HG03469 (cell line): ENCODE measurements at regions not wholly inside any gene's neighbourhood (a gene's known extent, or its start where the extent isn't known, plus 50 kb on each side); places are given as distances from the start of the nearest gene placed in this dataset.
"Not testable (repeated sequence)": the region's sequence is repeated elsewhere in the genome, so short reads cannot be mapped to it uniquely, and the experiment has no call there.

Experiments used
- ATAC-seq: cut with Tn5 transposase; IDR thresholded peaks from one replicate; pipeline ENCODE4 v1.9.1; 2021; ENCODE audit warnings: mild to moderate bottlenecking, moderate library complexity, moderate number of reproducible peaks; ENCODE audit not compliant: unreplicated experiment

DNA sequence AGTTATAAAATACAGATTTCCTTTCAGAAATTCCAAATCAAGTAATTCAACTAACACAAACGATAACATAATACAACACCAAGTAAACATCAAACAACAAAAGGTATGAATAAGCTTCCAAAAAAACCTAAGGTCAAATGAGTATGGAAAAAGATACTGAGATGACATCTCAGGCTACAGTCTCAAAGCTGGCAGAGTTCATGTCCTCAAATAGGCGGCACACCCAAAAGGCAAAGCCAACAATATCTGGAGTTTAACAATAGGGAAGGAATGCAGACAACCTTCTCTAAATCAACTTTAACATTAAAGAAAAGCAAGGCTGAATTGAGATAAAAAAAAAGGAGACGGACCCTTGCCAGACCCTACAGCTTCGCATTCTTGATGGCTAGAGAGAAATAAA is 346.6 kb downstream of the RSL24D1 start:
- no peak for ATAC-seq

DNA sequence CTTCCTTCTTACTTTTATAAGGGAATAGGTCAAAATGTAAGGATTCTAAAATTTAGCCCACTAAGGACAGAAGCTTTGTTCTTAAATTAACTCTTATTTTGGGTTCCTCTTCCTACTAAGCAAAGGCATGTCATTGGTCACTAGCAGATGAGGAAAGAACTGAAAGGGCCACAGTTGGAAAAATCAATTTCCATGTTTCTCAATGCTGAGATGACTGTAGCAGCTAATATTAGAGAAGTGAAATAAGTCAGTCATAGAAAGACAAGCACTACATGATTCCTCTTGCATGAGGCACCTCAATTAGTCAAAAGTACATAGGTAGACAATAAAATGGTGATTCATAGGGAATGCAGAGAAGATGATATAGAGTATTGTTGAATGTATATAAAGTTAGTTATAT is 353.7 kb downstream of the RSL24D1 start:
- no peak for ATAC-seq

DNA sequence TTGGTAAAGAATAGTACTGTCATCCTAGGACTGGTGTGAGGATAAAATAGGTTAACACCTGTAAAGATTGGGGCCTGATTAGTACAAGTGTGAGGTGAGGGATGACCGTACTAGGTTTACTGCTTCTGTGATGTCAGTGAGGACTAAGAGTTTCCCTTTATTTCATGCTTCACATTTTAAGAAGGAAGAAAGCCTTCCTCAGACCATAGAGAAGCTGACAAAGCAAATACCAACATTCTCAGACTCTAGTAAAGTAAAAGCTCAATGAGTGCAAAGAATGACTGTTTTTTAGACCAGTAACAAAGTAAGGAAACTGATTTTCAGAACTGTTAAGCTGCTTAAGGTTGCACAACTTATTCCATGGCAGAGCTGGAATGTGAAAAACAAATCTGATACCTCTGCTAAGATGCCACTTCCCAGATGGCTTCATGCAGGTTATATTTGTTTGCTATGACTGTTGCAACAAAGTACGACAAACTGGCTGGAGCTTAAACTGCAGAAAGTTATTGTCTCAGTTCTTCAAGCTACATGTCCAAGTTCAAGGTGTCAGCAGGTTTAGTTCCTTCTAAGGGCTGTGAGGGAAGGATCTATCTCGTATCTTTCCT is 354.9 kb downstream of the RSL24D1 start:
- ATAC-seq = no peak

DNA sequence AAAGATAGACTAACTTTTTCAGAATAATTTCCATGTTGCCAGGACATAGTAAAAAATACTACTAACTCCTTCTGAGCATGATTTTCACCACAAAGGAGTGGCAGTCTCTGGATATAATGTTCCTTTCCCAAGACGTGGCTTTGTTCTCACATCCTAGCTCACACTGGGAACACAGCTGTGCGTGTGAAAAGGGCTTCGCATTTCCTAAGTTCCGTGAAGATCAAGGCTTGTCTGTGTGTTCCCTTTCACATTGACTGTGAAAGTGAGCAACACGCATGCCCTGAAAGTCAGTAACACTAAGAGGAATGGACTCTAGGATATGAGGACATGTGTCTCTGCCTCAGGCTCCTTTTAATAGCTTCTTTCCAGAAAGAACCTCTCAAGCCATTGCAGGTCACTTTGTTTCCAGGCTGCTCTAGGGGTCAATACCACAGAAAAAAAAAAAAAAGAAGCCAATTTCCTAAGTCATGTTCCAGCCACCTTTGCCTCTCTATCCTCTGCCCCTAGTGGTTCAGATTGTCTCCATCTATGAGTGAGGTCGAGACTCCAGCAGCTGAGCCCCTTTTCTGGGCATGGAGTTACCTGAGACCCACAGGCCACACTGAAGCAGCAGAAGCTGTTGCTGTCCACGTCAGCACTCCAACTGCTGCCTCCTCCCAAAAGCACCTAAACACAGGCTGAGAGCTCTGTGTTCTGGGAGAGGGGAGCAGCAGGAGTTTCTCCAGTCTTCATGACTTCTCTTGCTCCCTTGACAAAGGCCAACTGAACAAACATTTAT is 355.9 kb downstream of the RSL24D1 start:
- ATAC-seq = no peak

DNA sequence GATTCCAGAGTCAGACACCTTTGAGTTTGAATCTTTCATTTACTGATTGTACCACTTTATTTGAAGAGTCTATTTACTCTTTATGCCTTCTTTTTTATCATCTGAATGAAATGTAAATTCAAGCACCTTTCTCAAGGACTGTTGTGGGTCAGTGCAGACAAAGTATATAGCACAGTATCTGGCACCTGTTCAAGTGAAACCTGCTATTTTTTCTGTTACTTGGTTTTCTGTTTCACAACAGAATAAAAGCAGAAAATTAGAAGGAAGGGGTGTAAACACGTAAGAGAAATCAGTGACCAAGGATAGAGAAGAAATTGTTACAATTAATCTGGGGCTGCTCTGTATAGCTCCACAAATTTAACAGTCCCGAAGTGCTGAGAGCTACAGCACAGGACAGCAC is 357.4 kb downstream of the RSL24D1 start:
- ATAC-seq = no peak

DNA sequence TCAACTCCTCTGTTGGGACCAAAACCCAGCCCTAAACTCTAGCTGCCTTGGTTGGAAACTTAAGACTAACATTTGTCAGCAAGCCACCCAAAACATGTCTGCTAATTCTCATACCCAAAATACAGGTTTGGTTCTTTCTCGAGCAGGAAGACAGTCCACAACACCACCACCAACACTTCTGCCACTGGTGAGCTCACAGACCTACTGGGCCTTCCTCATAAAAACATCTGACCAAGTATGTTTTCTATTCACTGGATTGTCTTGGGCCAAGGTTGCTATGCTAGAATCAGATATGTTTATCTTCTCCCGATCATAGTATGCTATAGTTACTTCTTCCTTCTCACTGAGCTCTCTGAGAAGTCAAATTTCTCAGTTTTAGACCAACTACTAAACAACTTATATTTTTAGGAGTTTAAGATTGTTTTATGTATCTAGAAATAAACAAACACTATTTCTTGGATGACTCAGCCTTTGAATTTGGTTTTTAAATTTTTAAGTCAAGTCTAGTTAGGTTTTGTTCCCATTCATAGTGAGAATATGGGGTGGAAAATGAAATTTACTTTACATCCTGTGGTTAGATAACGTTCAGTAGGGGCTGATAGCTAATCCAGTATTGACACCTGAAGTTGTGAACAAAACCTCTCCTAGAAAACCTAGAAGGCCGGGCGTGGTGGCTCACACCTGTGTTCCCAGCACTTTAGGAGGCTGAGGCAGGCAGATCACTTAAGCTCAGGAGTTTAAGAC is 360.5 kb downstream of the RSL24D1 start:
- ATAC-seq = no peak

DNA sequence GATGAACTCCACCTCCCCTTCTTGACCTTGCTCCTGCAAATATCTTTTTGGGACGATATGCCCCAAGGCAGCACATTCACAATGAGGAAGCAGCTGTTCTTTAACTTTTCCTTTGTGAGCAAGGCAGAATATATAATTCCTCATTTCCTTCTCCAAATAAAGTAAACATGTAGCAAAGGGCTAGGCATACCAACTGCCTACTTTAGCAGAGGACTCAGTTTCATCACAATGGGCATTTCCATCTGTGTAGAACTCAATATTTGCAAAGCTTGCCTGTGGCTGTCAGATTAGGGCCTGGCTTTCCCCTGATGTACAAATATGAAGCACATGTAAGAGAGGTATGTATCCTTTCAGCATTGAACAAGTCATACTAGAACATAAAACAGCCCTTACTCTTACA is 366.9 kb downstream of the RSL24D1 start:
- ATAC-seq = no peak

DNA sequence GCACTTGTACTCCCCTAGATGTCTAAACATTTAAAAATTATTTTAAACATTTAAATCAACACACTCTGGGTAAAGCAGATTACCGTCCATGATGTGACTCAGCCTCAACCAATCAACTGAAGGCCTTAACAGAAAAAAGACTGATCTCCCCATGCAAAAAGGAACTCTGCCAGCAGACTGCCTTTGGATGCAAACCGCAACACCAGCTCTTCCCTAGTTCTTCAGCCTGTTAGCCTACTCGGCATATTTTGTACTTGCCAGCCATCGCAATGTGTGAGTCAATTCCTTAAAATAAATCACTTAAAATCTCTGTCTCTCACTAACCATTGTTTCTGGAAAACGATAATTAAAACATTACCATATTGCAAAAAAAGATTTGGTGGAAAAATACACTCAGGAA is 375.9 kb downstream of the RSL24D1 start:
- no peak for ATAC-seq

DNA sequence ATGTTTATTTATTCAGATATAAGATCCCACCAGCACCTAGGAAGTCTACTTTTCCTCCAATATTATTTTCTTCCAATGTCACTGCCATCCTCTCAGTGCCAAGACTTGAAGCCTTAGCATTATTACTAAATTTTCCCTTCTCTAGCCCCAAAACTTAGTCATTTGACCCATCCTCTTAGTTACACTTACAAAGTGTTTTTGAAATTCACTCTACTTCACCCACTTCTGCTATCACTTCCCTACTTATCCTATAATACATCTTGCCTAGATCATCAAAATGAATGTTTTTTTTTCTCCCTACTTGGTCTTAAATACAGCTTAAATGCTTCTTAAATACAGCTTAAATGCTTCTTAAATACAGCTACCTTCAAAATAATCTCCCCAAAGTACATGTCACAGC is 376.6 kb downstream of the RSL24D1 start:
- ATAC-seq = no peak

DNA sequence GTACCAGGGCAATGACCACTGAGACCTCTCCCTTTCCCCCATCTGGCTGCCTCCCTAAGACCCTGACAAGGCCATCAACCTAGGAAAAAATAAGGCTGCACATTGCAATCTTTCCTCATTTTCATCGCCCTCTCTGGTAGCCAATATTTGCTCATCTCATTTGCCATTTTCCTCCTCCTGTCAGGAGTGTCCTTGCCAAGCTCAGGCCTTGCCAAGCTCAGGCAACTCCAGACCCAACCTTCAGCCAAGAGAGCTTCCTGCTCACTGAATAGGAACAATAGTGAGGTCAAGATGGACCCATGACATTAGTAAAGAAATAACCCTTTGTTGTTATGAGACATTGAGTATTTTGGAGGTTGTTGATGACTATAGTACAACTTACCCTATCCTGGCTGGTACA is 380.3 kb downstream of the RSL24D1 start:
- no peak for ATAC-seq

DNA sequence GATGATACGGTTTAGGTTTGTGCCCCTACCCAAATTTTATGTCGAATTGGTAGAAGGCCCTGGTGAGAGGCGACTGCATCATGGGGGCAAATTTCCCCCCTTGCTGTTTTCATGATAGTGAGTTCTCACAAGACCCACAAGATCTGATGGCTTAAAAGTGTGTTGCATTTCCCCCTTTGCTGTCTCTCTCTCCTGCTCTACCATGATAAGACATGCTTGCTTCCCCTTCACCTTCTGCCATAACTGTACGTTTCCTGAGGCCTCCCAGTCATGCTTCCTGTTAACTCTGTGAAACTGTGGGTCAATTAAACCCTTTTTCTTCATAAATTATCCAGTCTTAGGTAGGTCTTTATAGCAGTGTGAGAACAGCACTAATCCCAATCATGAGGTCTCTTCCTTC is 381.2 kb downstream of the RSL24D1 start:
- ATAC-seq = no peak

DNA sequence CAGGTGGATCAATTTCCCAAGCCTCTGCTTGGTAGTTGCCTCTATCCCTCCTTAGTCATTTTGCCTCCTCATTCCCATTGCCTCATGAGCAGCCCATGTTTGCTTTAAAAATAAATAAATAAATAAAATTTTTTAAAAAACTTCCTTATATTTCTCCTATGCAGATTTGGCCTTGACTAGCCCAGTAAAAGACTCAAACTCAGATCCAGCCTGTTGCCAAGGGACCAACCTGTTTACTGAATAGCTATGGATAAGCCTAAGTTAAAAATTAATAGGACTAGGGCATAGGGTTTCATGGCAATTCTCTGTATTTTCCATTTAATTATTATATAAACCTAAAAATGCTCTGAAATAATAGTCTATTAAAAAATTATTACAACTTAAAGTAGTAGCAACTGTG is 384.4 kb downstream of the RSL24D1 start:
- ATAC-seq = no peak

DNA sequence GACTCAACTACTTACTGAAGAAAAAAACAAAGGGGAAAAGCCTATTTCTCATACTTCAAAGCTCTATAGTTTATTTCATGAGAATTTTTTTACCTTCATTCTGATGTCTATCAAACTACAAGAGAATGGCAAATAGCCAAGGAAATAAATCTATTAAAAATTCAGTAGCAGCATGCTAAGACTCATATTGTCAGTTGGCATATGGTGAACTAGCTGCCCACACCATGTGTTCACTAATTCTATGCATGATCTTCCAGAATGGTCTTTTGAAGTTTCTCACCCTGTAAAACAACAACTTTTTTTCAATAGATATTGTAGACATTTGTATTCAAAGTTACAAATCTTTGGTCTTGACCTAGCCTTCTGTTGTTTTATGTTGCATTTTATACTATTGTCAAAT is 386.2 kb downstream of the RSL24D1 start:
- no peak for ATAC-seq

DNA sequence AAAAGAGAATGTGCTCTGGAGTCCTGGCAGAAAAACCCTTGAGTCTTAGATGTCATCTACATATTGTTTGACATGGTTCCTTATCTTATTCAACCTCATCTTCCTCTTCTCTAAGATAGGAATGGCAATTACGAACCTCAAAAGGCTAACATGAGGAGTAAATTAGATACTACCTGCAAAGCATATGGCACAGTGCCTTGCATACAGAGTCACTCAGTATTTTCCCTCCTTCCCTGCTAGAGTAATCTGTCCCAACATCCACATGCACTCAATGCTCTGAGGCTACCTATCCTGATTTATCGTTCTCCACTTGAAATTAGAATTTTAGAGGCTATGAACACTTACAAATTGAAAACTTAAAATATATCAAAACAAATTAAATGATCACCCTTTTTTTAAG is 386.7 kb downstream of the RSL24D1 start:
- no peak for ATAC-seq

DNA sequence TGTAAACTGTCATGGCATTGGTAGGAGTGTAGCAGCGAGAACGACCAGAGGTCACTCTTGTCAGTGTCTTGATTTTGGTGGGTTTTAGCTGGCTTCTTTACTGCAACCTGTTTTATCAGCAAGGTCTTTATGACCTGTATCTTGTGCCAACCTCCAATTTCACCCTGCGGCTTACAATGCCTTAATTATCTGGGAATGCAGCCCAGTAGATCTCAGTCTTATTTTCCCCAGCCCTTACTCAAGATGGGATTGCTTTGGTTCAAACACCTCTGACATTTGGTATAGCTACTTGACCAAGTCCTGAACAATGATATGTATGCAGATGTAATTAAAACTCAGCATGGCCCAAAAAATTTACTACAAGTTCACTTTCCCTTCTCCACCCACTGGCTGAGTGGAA is 388.4 kb downstream of the RSL24D1 start:
- ATAC-seq = no peak

DNA sequence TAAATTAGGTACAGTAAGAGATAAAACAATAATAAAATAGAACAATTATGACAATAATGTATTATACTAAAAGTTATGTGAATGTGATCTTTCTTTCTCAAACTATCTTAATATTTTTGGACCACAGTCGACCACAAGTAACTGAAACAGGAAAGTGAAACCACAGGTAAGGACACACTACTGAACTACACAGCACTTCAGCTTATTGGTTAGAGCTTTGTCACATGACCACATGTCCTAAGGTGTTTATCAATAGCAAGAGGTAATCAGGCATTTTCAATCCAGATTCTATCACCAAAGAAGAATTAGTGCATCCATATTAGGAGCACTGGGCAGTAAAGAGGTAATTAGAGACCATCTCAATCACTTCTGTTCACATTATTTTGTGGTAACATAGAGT is 392.8 kb downstream of the RSL24D1 start:
- no peak for ATAC-seq

DNA sequence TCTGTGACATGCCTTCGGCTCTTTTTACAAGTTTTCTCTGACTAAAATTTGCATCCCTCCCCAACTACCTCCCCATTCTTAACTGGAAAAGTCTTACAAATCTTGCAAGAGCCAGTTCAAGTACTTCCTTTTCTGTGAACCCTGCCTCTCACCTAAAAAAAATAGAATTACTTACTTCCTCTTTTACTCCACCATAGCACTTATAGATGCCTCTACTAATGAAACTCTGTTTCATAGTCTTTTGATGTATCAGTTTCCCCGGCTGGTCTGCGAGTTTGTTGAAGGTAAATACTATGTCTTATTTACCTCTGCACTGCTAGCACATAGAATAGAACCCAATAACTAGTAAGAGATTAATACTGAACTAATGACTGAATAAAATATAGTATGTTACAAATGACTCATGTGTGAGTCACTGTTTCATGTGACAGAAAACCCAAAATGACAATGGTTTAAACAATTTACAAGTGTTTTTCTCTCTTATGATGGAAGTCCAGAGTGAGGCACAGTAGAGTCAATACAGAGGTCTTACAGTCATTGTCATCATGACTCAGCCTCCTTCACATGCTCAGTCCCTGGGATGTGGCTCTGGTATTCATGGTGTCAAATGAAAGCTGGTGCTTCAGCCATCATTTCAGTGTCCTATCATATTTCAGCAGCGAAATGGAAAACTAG is 393.5 kb downstream of the RSL24D1 start:
- peak; percentile 77 for ATAC-seq

DNA sequence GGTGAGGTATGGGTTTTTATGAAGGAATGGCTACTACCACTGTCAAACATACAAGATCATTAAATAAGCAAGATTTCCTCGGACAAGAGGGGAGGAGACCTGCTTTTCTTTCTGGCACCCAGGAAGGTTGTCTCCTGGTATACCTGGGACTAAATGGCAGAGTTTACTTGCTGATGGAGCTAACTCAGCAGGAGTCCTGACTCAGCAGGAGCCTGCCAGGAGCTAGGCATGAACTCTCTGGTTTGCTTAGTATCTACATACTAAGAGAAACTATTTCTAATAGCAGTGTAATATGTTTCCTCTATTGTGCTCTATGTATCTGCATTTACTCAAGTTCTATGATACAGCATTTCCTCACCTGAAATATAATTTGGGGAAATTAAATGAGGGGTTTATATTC is 404.2 kb downstream of the RSL24D1 start:
- no peak for ATAC-seq

DNA sequence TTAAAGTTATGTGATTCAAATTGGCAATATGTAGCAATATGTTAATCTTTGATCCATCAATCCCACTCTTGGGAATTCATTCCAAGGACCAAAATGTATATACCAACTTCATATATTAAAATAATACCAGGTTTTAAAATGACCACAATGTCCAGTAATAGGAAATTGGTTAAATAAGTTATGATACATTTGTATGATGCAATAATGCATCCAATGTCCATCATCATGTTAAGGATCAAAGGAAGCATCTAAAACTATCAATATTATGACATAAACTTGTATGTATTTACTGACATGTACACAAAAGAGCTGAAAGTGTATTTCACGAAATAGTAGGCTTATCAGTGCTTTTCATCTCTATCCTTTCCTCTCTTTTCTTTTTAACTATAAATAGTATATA is 406.0 kb downstream of the RSL24D1 start:
- no peak for ATAC-seq

DNA sequence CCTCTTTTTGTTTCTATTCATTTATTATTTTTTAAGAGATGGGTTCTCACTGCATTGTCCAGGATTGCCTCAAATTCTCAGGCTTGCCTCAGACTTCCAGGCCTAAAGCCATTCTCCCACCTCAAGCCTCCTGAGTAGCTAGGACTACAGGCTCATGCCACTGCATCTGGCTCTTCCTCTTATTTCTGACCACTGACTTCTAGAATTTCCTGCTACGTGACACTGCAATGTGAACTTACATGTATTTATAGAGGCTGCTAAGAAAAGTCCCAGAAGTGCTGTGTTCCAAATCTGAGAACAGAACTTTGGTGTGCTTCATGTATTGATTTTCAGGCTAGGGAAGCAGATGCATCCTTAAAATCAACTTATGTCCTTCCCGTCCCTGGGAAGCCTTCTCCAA is 407.4 kb downstream of the RSL24D1 start:
- ATAC-seq = no peak

DNA sequence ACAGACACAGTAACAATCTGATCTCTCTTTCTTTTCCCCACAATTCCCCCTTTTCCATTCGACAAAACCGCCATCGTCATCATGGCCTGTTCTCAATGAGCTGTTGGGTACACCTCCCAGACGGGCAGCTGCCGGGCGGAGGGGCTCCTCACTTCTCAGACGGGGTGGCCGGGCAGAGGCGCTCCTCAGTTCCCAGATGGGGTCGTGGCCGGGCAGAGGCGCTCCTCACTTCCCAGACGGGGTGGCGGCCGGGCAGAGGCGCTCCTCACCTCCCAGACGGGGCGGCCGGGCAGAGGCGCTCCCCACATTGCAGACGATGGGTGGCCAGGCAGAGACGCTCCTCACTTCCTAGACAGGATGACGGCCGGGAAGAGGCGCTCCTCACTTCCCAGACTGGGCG is 415.5 kb downstream of the RSL24D1 start:
- ATAC-seq = not testable (repeated sequence)

DNA sequence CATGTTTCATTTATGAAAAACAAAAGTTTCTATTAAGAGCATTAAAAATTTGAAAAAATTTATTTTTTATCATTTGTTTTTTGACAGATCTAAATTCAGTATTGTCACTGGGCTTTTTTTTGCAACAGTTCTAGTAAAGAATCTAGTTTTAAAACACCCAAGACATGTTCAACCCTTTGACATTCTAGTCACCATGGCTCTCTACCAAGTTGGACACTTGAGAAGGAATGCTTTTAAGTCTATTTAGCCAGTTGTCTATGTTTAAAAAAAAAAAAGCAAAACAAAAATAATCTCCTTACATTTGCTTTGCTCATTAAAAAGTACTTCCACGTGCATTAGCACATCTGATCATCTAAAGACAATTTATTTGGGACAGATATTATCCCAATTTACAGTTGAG is 417.5 kb downstream of the RSL24D1 start:
- no peak for ATAC-seq
